ENCODE measurements at regions not wholly inside any gene's neighbourhood (a gene's known extent, or its start where the extent isn't known, plus 50 kb on each side); places are given as distances from the start of the nearest gene placed in this dataset.

DNA sequence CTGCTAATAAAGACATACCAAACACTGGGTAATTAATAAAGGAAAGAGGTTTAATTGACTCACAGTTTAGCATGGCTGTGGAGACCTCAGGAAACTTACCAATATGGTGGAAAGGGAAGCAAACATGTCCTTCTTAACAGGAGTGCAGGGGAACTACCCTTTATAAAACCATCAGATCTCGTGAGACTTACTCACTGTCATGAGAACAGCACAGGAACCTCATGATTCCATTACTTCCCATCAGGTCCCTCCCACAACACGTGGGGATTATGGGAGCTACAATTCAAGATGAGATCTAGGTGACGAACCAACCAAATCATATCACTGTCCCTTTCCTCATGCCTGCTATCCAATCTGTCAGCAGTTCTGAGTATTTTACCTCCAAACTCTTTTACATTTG, 586.7 kb downstream of the TDRD15 start:
- in situ Hi-C loops (cut with HindIII; ENCODE audit: low pct_unique_long_range_greater_than_20kb, low sequenced_read_pairs), result no loop called here
- Histone ChIP-seq H3K27ac (ENCODE audit: low read length) (no peak overlapping the region), H3K4me1 (ENCODE audit: control insufficient read depth, insufficient read depth, low read length) (no peaks in the 10 kb centered on the region), H3K9me3 (ENCODE audit: control insufficient read depth, insufficient read depth, low read depth, low read length) (no peaks in the 10 kb centered on the region), H3K36me3 (ENCODE audit: control insufficient read depth, insufficient read depth, low read length) (no peaks in the 10 kb centered on the region), H3K27me3 (ENCODE audit: control insufficient read depth, insufficient read depth, low read length) (no peaks in the 10 kb centered on the region), H3K4me3 (ENCODE audit: low read depth in 2 of 2, low read length in 2 of 2) (no peak overlapping the region)
- no peak for DNase-seq (ENCODE audit: low read depth, low spot score)
- CTCF ChIA-PET, result no interaction called here
- no peak for ATAC-seq
- no peak for TF ChIP-seq POLR2AphosphoS5 (IDR thresholded peaks at IDR 0.05; ENCODE audit: low read depth, low read length)
- TF ChIP-seq TCF7L2 (IDR thresholded peaks at IDR 0.05; ENCODE audit: low read depth, low read length), result no peak
- TF ChIP-seq, protein P1, sequence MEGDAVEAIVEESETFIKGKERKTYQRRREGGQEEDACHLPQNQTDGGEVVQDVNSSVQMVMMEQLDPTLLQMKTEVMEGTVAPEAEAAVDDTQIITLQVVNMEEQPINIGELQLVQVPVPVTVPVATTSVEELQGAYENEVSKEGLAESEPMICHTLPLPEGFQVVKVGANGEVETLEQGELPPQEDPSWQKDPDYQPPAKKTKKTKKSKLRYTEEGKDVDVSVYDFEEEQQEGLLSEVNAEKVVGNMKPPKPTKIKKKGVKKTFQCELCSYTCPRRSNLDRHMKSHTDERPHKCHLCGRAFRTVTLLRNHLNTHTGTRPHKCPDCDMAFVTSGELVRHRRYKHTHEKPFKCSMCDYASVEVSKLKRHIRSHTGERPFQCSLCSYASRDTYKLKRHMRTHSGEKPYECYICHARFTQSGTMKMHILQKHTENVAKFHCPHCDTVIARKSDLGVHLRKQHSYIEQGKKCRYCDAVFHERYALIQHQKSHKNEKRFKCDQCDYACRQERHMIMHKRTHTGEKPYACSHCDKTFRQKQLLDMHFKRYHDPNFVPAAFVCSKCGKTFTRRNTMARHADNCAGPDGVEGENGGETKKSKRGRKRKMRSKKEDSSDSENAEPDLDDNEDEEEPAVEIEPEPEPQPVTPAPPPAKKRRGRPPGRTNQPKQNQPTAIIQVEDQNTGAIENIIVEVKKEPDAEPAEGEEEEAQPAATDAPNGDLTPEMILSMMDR (IDR thresholded peaks at IDR 0.05), result no peak
- no peak for TF ChIP-seq SIN3A (IDR thresholded peaks at IDR 0.05; ENCODE audit: borderline replicate concordance, insufficient read depth, low read depth, low read length)
- no peak for TF ChIP-seq REST (IDR thresholded peaks at IDR 0.05; ENCODE audit: insufficient read depth in 1 of 2, low read depth in 2 of 2, low read length in 1 of 2)
- BruUV-seq (replicated peaks), result no TSS peak
- POLR2A ChIA-PET, result no interaction called here
- intact Hi-C loops (cut with micrococcal nuclease; ENCODE audit: unreplicated experiment), result no loop called here

- Histone ChIP-seq H3K27ac (ENCODE audit: low read length) (no peak overlapping the region), H3K9me3 (ENCODE audit: control insufficient read depth, insufficient read depth, low read depth, low read length) (no peaks in the 10 kb centered on the region), H3K4me1 (ENCODE audit: control insufficient read depth, insufficient read depth, low read length) (no peaks in the 10 kb centered on the region), H3K27me3 (ENCODE audit: control insufficient read depth, insufficient read depth, low read length) (no peaks in the 10 kb centered on the region), H3K36me3 (ENCODE audit: control insufficient read depth, insufficient read depth, low read length) (no peaks in the 10 kb centered on the region), H3K4me3 (ENCODE audit: low read depth in 2 of 2, low read length in 2 of 2) (no peak overlapping the region)
- no peak for TF ChIP-seq SIN3A (IDR thresholded peaks at IDR 0.05; ENCODE audit: borderline replicate concordance, insufficient read depth, low read depth, low read length)
- no peak for TF ChIP-seq POLR2AphosphoS5 (IDR thresholded peaks at IDR 0.05; ENCODE audit: low read depth, low read length)
- no peak for TF ChIP-seq TCF7L2 (IDR thresholded peaks at IDR 0.05; ENCODE audit: low read depth, low read length)
- no peak for TF ChIP-seq REST (IDR thresholded peaks at IDR 0.05; ENCODE audit: insufficient read depth in 1 of 2, low read depth in 2 of 2, low read length in 1 of 2)
- no TSS peak for BruUV-seq (replicated peaks)
- intact Hi-C loops (cut with micrococcal nuclease; ENCODE audit: unreplicated experiment), result no loop called here
- ATAC-seq (no peak), DNase-seq (ENCODE audit: low read depth, low spot score) (no peak)
- in situ Hi-C loops (cut with HindIII; ENCODE audit: low pct_unique_long_range_greater_than_20kb, low sequenced_read_pairs), result no loop called here
- ChIA-PET CTCF (no interaction called here), POLR2A (no interaction called here)
Measured at GRCh38 chr2:21715887-21716286, 592.1 kb downstream of the TDRD15 start.

Measured in Panc1 (cell line).